ENCODE measurements at regions not wholly inside any gene's neighbourhood (a gene's known extent, or its start where the extent isn't known, plus 50 kb on each side); places are given as distances from the start of the nearest gene placed in this dataset.

GRCh38 chr16:5541356-5541755 is 443.8 kb upstream of the EEF2KMT start:
- DNase-seq (ENCODE audit: low spot score): no peak
- in situ Hi-C loops (cut with MboI; ENCODE audit: low sequenced_read_pairs, unreplicated experiment): no loop called here
- TF ChIP-seq CTCF (IDR thresholded peaks at IDR 0.05; ENCODE audit: borderline replicate concordance, control extremely low read depth, extremely low read depth, insufficient read depth, missing control alignments): no peak

- DNase-seq (ENCODE audit: low spot score): no peak
- no peak for TF ChIP-seq CTCF (IDR thresholded peaks at IDR 0.05; ENCODE audit: borderline replicate concordance, control extremely low read depth, extremely low read depth, insufficient read depth, missing control alignments)
- in situ Hi-C loops (cut with MboI; ENCODE audit: low sequenced_read_pairs, unreplicated experiment): no loop called here
These were observed 439.8 kb upstream of the EEF2KMT start for GRCh38 chr16:5537347-5537746.

GRCh38 chr16:5533321-5533888 is 435.8 kb upstream of the EEF2KMT start:
- in situ Hi-C loops (cut with MboI; ENCODE audit: low sequenced_read_pairs, unreplicated experiment): no loop called here
- no peak for DNase-seq (ENCODE audit: low spot score)
- no peak for TF ChIP-seq CTCF (IDR thresholded peaks at IDR 0.05; ENCODE audit: borderline replicate concordance, control extremely low read depth, extremely low read depth, insufficient read depth, missing control alignments)

- DNase-seq (ENCODE audit: low spot score): no peak
- in situ Hi-C loops (cut with MboI; ENCODE audit: low sequenced_read_pairs, unreplicated experiment): no loop called here
- TF ChIP-seq CTCF (IDR thresholded peaks at IDR 0.05; ENCODE audit: borderline replicate concordance, control extremely low read depth, extremely low read depth, insufficient read depth, missing control alignments): no peak
These were observed 430.2 kb upstream of the EEF2KMT start for GRCh38 chr16:5527817-5528216.

- in situ Hi-C loops (cut with MboI; ENCODE audit: low sequenced_read_pairs, unreplicated experiment): no loop called here
- no peak for DNase-seq (ENCODE audit: low spot score)
- TF ChIP-seq CTCF (IDR thresholded peaks at IDR 0.05; ENCODE audit: borderline replicate concordance, control extremely low read depth, extremely low read depth, insufficient read depth, missing control alignments): no peak
These were observed 429.2 kb upstream of the EEF2KMT start for GRCh38 chr16:5526826-5527225.

GRCh38 chr16:5523829-5524228 is 426.2 kb upstream of the EEF2KMT start:
- TF ChIP-seq CTCF (IDR thresholded peaks at IDR 0.05; ENCODE audit: borderline replicate concordance, control extremely low read depth, extremely low read depth, insufficient read depth, missing control alignments): no peak
- in situ Hi-C loops (cut with MboI; ENCODE audit: low sequenced_read_pairs, unreplicated experiment): no loop called here
- DNase-seq (ENCODE audit: low spot score): no peak

- in situ Hi-C loops (cut with MboI; ENCODE audit: low sequenced_read_pairs, unreplicated experiment): no loop called here
- no peak for DNase-seq (ENCODE audit: low spot score)
These were observed 418.5 kb upstream of the EEF2KMT start for GRCh38 chr16:5516115-5516514.

More at GRCh38 chr16:5516115-5516514, 418.5 kb upstream of the EEF2KMT start:
- TF ChIP-seq CTCF (IDR thresholded peaks at IDR 0.05; ENCODE audit: borderline replicate concordance, control extremely low read depth, extremely low read depth, insufficient read depth, missing control alignments): no peak

Data from GM13976 (cell line).